CD4-positive, alpha-beta T cell treated with Interleukin-10 for 1 hour (primary cell): ENCODE measurements at regions not wholly inside any gene's neighbourhood (a gene's known extent, or its start where the extent isn't known, plus 50 kb on each side); places are given as distances from the start of the nearest gene placed in this dataset.
"Not testable (repeated sequence)": the region's sequence is repeated elsewhere in the genome, so short reads cannot be mapped to it uniquely, and the experiment has no call there.

Experiments
- DNase-seq: peaks from one replicate; pipeline ENCODE4 v3.0.0-alpha.2; 2020

- DNase-seq: no peak
Measured at GRCh38 chr12:46487567-46488131, 115.1 kb upstream of the SLC38A2 start.

- no peak for DNase-seq
Measured at GRCh38 chr12:46486588-46486987, 114.0 kb upstream of the SLC38A2 start.

- no peak for DNase-seq
Measured at GRCh38 chr12:46485853-46486252, 113.3 kb upstream of the SLC38A2 start.

GRCh38 chr12:46484396-46485061 is 112.0 kb upstream of the SLC38A2 start:
- no peak for DNase-seq

- DNase-seq: no peak
Measured at GRCh38 chr12:46483572-46484395, 111.2 kb upstream of the SLC38A2 start.

- no peak for DNase-seq
Measured at GRCh38 chr12:46480724-46481123, 108.2 kb upstream of the SLC38A2 start.

- no peak for DNase-seq
Measured at GRCh38 chr12:46480316-46480715, 107.7 kb upstream of the SLC38A2 start.

- DNase-seq: no peak
Measured at GRCh38 chr12:46478123-46478522, 105.5 kb upstream of the SLC38A2 start.

GRCh38 chr12:46477541-46477940 is 105.0 kb upstream of the SLC38A2 start:
- DNase-seq: no peak

GRCh38 chr12:46475972-46476645 is 103.5 kb upstream of the SLC38A2 start:
- no peak for DNase-seq

- not testable (repeated sequence) for DNase-seq
Measured at GRCh38 chr12:46474385-46474784, 101.8 kb upstream of the SLC38A2 start.

GRCh38 chr12:46473634-46474329 is 101.2 kb upstream of the SLC38A2 start:
- peak; percentile 12 for DNase-seq

- DNase-seq: no peak
Measured at GRCh38 chr12:46472893-46473633, 100.5 kb upstream of the SLC38A2 start.

GRCh38 chr12:46472144-46472705 is 99.7 kb upstream of the SLC38A2 start:
- no peak for DNase-seq

- DNase-seq: no peak
Measured at GRCh38 chr12:46471404-46471803, 98.8 kb upstream of the SLC38A2 start.

GRCh38 chr12:46470975-46471374 is 98.4 kb upstream of the SLC38A2 start:
- DNase-seq: no peak

GRCh38 chr12:46470036-46470627 is 97.6 kb upstream of the SLC38A2 start:
- peak; percentile 39 for DNase-seq

GRCh38 chr12:46468813-46469212 is 96.2 kb upstream of the SLC38A2 start:
- no peak for DNase-seq

- DNase-seq: no peak
Measured at GRCh38 chr12:46468160-46468559, 95.6 kb upstream of the SLC38A2 start.

- no peak for DNase-seq
Measured at GRCh38 chr12:46465307-46465706, 92.7 kb upstream of the SLC38A2 start.

- no peak for DNase-seq
Measured at GRCh38 chr12:46464863-46465262, 92.3 kb upstream of the SLC38A2 start.
